Body of pancreas (tissue), 4 donors: ENCODE measurements at regions not wholly inside any gene's neighbourhood (a gene's known extent, or its start where the extent isn't known, plus 50 kb on each side); places are given as distances from the start of the nearest gene placed in this dataset.

Source experiments
- CTCF ChIP-seq, 7 experiments: fragments of 450-650 bp in 4 of 7; fragments of 200-600 bp in 3 of 7; sonication (generic) in 3 of 7; IDR thresholded peaks; one replicate each; pipeline ENCODE4 v1.5.1; 2016 to 2019; ENCODE audit warnings: antibody characterized with exemption in 7 of 7
- POLR2A ChIP-seq, 3 donors: fragments of 450-650 bp; IDR thresholded peaks; one replicate each; pipeline ENCODE4 v1.6.1; 2016; ENCODE audit warnings: antibody characterized with exemption in 3 of 3, mild to moderate bottlenecking in 2 of 3

- TF ChIP-seq CTCF (IDR thresholded peaks at IDR 0.05) (no peak), POLR2A (IDR thresholded peaks at IDR 0.05) (no peak)
Observed at GRCh38 chr7:125299003-125299765, 369.6 kb upstream of the POT1 start.
